ENCODE measurements at regions not wholly inside any gene's neighbourhood (a gene's known extent, or its start where the extent isn't known, plus 50 kb on each side); places are given as distances from the start of the nearest gene placed in this dataset.
A peak's percentile ranks its signal among the peaks of the same experiment; 100 is the strongest.

DNA sequence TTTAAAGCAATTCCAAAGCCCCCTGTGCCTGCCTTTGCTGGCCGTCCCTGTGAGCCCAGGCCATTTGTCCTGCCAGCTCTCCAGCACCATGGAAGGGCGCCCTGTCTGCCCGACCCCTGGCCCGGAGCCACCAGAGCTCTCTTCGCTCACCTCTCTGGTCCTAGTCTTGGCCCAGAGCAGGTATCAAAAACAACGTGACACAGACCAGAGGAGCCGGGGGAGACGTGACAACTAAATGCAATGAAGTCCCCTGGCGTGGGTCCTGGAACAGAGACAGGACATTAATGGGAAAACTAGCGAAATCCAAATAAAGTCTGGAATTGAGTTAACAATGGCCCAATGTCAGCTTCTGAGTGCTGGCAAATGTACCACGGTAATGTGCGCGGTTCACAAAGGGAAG lies 83.2 kb upstream of the DIO3 start:
- POLR2A ChIA-PET, result no interaction called here
- Histone ChIP-seq H3K79me2 (ENCODE audit: insufficient read depth, low read length) (no peaks in the 10 kb centered on the region), H3K9me3 (ENCODE audit: control insufficient read depth in 1 of 2, insufficient read depth in 1 of 2, low read depth in 1 of 2, low read length in 2 of 2) (no peaks in the 10 kb centered on the region), H3K27ac (ENCODE audit: low read depth, low read length) (no peak overlapping the region), H3K4me3 (replicated peaks in 1 of 2; ENCODE audit: low read depth in 1 of 2, low read length in 2 of 2) (no peak overlapping the region), H3K36me3 (ENCODE audit: control insufficient read depth in 1 of 2, insufficient read depth in 2 of 2, low read length in 2 of 2) (no peaks in the 10 kb centered on the region), H3K27me3 (ENCODE audit: insufficient read depth, low read length) (no peaks in the 10 kb centered on the region), H3K4me1 (ENCODE audit: control insufficient read depth in 1 of 2, insufficient read depth in 2 of 2, low read length in 2 of 2) (peaks cover 26 to 30% of the 10 kb centered on the region in 2 experiments), H3K4me2 (ENCODE audit: low read length) (peak overlapping the region; percentile 84), H4K20me1 (ENCODE audit: insufficient read depth) (no peaks in the 10 kb centered on the region), H3K9ac (ENCODE audit: low read length) (no peak overlapping the region), H2AFZ (ENCODE audit: low read depth, low read length, poor library complexity, severe bottlenecking) (no peak overlapping the region), H3K9me2 (ENCODE audit: insufficient read depth) (no peaks in the 10 kb centered on the region)
- no peak for ATAC-seq
- no peak for DNase-seq (ENCODE audit: low read depth, low spot score)
- TF ChIP-seq ATF3 (IDR thresholded peaks at IDR 0.05) (no peak), EZH2 (IDR thresholded peaks at IDR 0.05) (no peak), CTCF (IDR thresholded peaks at IDR 0.05 in 2 of 3, conservative IDR thresholded peaks at IDR 0.05 in 1 of 3; ENCODE audit: borderline replicate concordance in 1 of 3, insufficient read depth in 1 of 3, low read depth in 2 of 3, low read length in 2 of 3) (no peak), EZH2phosphoT487 (IDR thresholded peaks at IDR 0.05; ENCODE audit: borderline replicate concordance) (no peak), SIN3A (IDR thresholded peaks at IDR 0.05; ENCODE audit: low read depth) (no peak), SRF (IDR thresholded peaks at IDR 0.05; ENCODE audit: low read depth) (no peak), CEBPB (IDR thresholded peaks at IDR 0.05; ENCODE audit: low read depth) (no peak), POLR2A (IDR thresholded peaks at IDR 0.05; ENCODE audit: borderline replicate concordance, extremely low read depth, insufficient read depth, insufficient read length) (no peak), RAD21 (IDR thresholded peaks at IDR 0.05; ENCODE audit: low read depth) (no peak)
- TF ChIP-seq, protein P1, sequence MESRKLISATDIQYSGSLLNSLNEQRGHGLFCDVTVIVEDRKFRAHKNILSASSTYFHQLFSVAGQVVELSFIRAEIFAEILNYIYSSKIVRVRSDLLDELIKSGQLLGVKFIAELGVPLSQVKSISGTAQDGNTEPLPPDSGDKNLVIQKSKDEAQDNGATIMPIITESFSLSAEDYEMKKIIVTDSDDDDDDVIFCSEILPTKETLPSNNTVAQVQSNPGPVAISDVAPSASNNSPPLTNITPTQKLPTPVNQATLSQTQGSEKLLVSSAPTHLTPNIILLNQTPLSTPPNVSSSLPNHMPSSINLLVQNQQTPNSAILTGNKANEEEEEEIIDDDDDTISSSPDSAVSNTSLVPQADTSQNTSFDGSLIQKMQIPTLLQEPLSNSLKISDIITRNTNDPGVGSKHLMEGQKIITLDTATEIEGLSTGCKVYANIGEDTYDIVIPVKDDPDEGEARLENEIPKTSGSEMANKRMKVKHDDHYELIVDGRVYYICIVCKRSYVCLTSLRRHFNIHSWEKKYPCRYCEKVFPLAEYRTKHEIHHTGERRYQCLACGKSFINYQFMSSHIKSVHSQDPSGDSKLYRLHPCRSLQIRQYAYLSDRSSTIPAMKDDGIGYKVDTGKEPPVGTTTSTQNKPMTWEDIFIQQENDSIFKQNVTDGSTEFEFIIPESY (IDR thresholded peaks at IDR 0.05; ENCODE audit: extremely low read depth, insufficient replicate concordance, low read length), result no peak
- TF ChIP-seq, protein P2, sequence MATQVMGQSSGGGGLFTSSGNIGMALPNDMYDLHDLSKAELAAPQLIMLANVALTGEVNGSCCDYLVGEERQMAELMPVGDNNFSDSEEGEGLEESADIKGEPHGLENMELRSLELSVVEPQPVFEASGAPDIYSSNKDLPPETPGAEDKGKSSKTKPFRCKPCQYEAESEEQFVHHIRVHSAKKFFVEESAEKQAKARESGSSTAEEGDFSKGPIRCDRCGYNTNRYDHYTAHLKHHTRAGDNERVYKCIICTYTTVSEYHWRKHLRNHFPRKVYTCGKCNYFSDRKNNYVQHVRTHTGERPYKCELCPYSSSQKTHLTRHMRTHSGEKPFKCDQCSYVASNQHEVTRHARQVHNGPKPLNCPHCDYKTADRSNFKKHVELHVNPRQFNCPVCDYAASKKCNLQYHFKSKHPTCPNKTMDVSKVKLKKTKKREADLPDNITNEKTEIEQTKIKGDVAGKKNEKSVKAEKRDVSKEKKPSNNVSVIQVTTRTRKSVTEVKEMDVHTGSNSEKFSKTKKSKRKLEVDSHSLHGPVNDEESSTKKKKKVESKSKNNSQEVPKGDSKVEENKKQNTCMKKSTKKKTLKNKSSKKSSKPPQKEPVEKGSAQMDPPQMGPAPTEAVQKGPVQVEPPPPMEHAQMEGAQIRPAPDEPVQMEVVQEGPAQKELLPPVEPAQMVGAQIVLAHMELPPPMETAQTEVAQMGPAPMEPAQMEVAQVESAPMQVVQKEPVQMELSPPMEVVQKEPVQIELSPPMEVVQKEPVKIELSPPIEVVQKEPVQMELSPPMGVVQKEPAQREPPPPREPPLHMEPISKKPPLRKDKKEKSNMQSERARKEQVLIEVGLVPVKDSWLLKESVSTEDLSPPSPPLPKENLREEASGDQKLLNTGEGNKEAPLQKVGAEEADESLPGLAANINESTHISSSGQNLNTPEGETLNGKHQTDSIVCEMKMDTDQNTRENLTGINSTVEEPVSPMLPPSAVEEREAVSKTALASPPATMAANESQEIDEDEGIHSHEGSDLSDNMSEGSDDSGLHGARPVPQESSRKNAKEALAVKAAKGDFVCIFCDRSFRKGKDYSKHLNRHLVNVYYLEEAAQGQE (IDR thresholded peaks at IDR 0.05; ENCODE audit: low read depth), result no peak
- CTCF ChIA-PET, result no interaction called here
- RAD21 ChIA-PET (ENCODE audit: low non-redundant PET in 1 of 2, low total read pairs in 2 of 2, uncharacterized antibody in 2 of 2, unreplicated experiment in 2 of 2), result no interaction called here
- intact Hi-C loops (cut with micrococcal nuclease), result no loop called here
- BruUV-seq (replicated peaks), result no TSS peak
